SK-N-SH (cell line): ENCODE measurements at regions not wholly inside any gene's neighbourhood (a gene's known extent, or its start where the extent isn't known, plus 50 kb on each side); places are given as distances from the start of the nearest gene placed in this dataset.

ENCODE experiments used
- CTCF ChIA-PET: fragments of 300-600, 350-600 bp; formaldehyde crosslinking; extraction: SDS; loops from one replicate; lab custom pipeline; 2021; lab: Yijun Ruan, JAX
- POLR2A ChIA-PET: fragments of 350-600 bp; sonication (Branson Sonifier 250); formaldehyde crosslinking; extraction: SDS; loops from one replicate; lab custom pipeline; 2020; ENCODE audit warnings: antibody characterized with exemption, inconsistent platforms; lab: Yijun Ruan, JAX
- DNase-seq: peaks from one replicate; pipeline ENCODE4 v3.0.0; 2012
- H2AFZ ChIP-seq: fragments of 200-600 bp; sonication (generic); 2 replicates; pipeline ENCODE4 v1.8.1; 2016; ENCODE audit warnings: antibody characterized with exemption, mild to moderate bottlenecking, low read depth
- H3F3A ChIP-seq: fragments of 200-600 bp; sonication (generic); replicated peaks from 2 replicates; pipeline ENCODE3; 2016; ENCODE audit warnings: antibody characterized with exemption, mild to moderate bottlenecking; ENCODE audit not compliant: insufficient read depth
- H3K27ac ChIP-seq, 2 experiments: fragments of 200-500 bp in 1 of 2; fragments of 200-600 bp in 1 of 2; sonication (Bioruptor generic) in 1 of 2; sonication (generic), shearing (Covaris generic) in 1 of 2; 2 replicates each; pipeline versions ENCODE4 v1.5.1 to v1.6.1; 2014 to 2016; ENCODE audit warnings: low read depth in 2 of 2, inconsistent platforms in 1 of 2, low read length in 1 of 2, mild to moderate bottlenecking in 1 of 2, mixed read lengths in 1 of 2
- H3K27me3 ChIP-seq: fragments of 200-600 bp; sonication (generic), shearing (Covaris generic); 2 replicates; pipeline ENCODE4 v1.6.1; 2016; ENCODE audit warnings: mixed run types; ENCODE audit not compliant: insufficient read depth
- H3K36me3 ChIP-seq, 2 experiments: fragments of 200-500 bp in 1 of 2; fragments of 200-600 bp in 1 of 2; sonication (Bioruptor generic) in 1 of 2; sonication (generic) in 1 of 2; replicated peaks in 1 of 2; 2 replicates each; pipeline versions ENCODE3 to v1.5.1; 2014 to 2016; ENCODE audit warnings: low read length in 1 of 2, mild to moderate bottlenecking in 1 of 2; ENCODE audit not compliant: insufficient read depth in 2 of 2, control insufficient read depth in 1 of 2
- H3K4me1 ChIP-seq, 2 experiments: fragments of 200-500 bp in 1 of 2; fragments of 200-600 bp in 1 of 2; sonication (Bioruptor generic) in 1 of 2; sonication (generic), shearing (Covaris generic) in 1 of 2; 2 replicates each; pipeline versions ENCODE4 v1.5.1 to v1.6.1; 2014 to 2016; ENCODE audit warnings: low read depth in 1 of 2, low read length in 1 of 2, mixed run types in 1 of 2; ENCODE audit not compliant: insufficient read depth in 2 of 2, control insufficient read depth in 1 of 2
- H3K4me2 ChIP-seq: fragments of 200-600 bp; sonication (generic), shearing (Covaris generic); 2 replicates; pipeline ENCODE4 v1.6.1; 2017; ENCODE audit warnings: mixed run types
- H3K4me3 ChIP-seq, 2 experiments: fragments of 200-500 bp in 1 of 2; fragments of 200-600 bp in 1 of 2; sonication (Bioruptor generic) in 1 of 2; sonication (generic), shearing (Covaris generic) in 1 of 2; 2 replicates each; pipeline versions ENCODE4 v1.5.1 to v1.8.1; 2014 to 2016; ENCODE audit warnings: low read depth in 2 of 2, inconsistent platforms in 1 of 2, low read length in 1 of 2, mild to moderate bottlenecking in 1 of 2, mixed read lengths in 1 of 2, moderate library complexity in 1 of 2
- H3K79me2 ChIP-seq: fragments of 200-600 bp; sonication (generic); 2 replicates; pipeline ENCODE4 v1.8.1; 2017; ENCODE audit warnings: mild to moderate bottlenecking; ENCODE audit not compliant: insufficient read depth
- H3K9ac ChIP-seq: fragments of 200-600 bp; sonication (generic); 2 replicates; pipeline ENCODE4 v1.6.1; 2017; ENCODE audit warnings: mixed run types
- H3K9me2 ChIP-seq: fragments of 200-600 bp; sonication (generic); 2 replicates; pipeline ENCODE4 v1.6.1; 2017; ENCODE audit warnings: mixed run types
- H3K9me3 ChIP-seq: fragments of 200-600 bp; sonication (generic); 2 replicates; pipeline ENCODE4 v1.6.1; 2017; ENCODE audit warnings: mixed run types, mild to moderate bottlenecking, moderate library complexity
- H4K20me1 ChIP-seq: fragments of 200-600 bp; sonication (generic); 2 replicates; pipeline ENCODE4 v1.6.1; 2017; ENCODE audit warnings: mild to moderate bottlenecking, mixed run types; ENCODE audit not compliant: insufficient read depth
- CHD2 ChIP-seq: fragments of 150-350 bp; IDR thresholded peaks from 2 replicates; pipeline ENCODE4 v1.6.1; 2018; ENCODE audit warnings: low read length; ENCODE audit not compliant: partially characterized antibody
- JUND ChIP-seq: IDR thresholded peaks from 2 replicates; pipeline ENCODE4 v1.4.0; 2012
- MEF2A ChIP-seq: IDR thresholded peaks from 2 replicates; pipeline ENCODE4 v1.4.0; 2012; ENCODE audit warnings: low read depth, borderline replicate concordance
- NFIC ChIP-seq: IDR thresholded peaks from 2 replicates; pipeline ENCODE4 v1.4.0; 2012; ENCODE audit warnings: borderline replicate concordance
- POLR2AphosphoS5 ChIP-seq: IDR thresholded peaks from 2 replicates; pipeline ENCODE4 v1.6.1; 2012; ENCODE audit warnings: low read depth, low read length
- REST ChIP-seq: IDR thresholded peaks from 2 replicates; pipeline ENCODE4 v1.6.1; 2012; ENCODE audit warnings: mild to moderate bottlenecking, low read depth, low read length, moderate library complexity
- RFX5 ChIP-seq: IDR thresholded peaks from 2 replicates; pipeline ENCODE4 v1.6.1; 2012; ENCODE audit warnings: mild to moderate bottlenecking, improper control_type of control experiment, low read length
- TCF12 ChIP-seq: IDR thresholded peaks from 2 replicates; pipeline ENCODE4 v1.4.0; 2012
- YY1 ChIP-seq: IDR thresholded peaks from 2 replicates; pipeline ENCODE4 v1.4.0; 2012; ENCODE audit warnings: low read depth, mild to moderate bottlenecking
- WGBS: methylation state at CpG from one replicate; pipeline ENCODE4 v1.1.6; 2017; ENCODE audit warnings: low lambda C conversion rate; 5-methylcytosine and 5-hydroxymethylcytosine counted together
- TF ChIP-seq, protein P1 (sequence below): IDR thresholded peaks from 2 replicates; pipeline ENCODE4 v1.4.0; 2012; ENCODE audit warnings: low read depth, borderline replicate concordance
- TF ChIP-seq, protein P2 (sequence below): IDR thresholded peaks from 2 replicates; pipeline ENCODE4 v1.4.0; 2012; ENCODE audit warnings: low read depth, borderline replicate concordance

GRCh38 chr11:19562156-19562555, 150.5 kb upstream of the NAV2 start:
- POLR2A ChIA-PET: no interaction called here
- no peak for TF ChIP-seq JUND
- no peak for TF ChIP-seq REST
- no peak for TF ChIP-seq TCF12
- no peak for TF ChIP-seq MEF2A
- no peak for TF ChIP-seq NFIC
- no peak for TF ChIP-seq POLR2AphosphoS5
- no peak for TF ChIP-seq RFX5
- TF ChIP-seq, protein P1, sequence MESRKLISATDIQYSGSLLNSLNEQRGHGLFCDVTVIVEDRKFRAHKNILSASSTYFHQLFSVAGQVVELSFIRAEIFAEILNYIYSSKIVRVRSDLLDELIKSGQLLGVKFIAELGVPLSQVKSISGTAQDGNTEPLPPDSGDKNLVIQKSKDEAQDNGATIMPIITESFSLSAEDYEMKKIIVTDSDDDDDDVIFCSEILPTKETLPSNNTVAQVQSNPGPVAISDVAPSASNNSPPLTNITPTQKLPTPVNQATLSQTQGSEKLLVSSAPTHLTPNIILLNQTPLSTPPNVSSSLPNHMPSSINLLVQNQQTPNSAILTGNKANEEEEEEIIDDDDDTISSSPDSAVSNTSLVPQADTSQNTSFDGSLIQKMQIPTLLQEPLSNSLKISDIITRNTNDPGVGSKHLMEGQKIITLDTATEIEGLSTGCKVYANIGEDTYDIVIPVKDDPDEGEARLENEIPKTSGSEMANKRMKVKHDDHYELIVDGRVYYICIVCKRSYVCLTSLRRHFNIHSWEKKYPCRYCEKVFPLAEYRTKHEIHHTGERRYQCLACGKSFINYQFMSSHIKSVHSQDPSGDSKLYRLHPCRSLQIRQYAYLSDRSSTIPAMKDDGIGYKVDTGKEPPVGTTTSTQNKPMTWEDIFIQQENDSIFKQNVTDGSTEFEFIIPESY: no peak
- no peak for TF ChIP-seq CHD2
- TF ChIP-seq, protein P2, sequence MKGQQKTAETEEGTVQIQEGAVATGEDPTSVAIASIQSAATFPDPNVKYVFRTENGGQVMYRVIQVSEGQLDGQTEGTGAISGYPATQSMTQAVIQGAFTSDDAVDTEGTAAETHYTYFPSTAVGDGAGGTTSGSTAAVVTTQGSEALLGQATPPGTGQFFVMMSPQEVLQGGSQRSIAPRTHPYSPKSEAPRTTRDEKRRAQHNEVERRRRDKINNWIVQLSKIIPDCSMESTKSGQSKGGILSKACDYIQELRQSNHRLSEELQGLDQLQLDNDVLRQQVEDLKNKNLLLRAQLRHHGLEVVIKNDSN: no peak
- CTCF ChIA-PET: interaction anchor here (1.1 to 9.0 kb wide), 10 partner anchors 8 to 342 kb away, joined by 3 to 131 read pairs (median 26); partner anchors contain the start of gene NAV2

DNA sequence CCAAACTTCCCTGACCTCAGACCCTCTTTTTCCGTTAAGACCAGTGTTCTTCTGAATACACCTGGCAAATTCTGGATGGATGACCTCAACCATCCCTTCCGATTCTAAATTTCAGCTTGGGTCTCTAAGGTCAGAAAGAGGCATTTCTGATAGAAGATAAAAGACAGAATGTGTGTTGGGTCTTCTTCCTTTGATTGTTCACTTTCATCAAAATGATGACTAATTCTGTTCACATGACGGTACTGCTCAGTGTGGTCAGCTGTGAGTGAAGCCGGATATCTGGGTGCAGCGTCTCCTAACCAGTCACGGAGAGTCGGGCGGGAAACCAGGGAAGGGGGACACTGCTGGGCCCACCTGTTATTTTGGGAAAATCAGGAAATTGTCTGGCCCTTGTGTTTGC, 151.6 kb upstream of the NAV2 start:
- Histone ChIP-seq H3K27ac (peak overlapping the region in 1 of 2 experiments; percentile 96; a peak in 2 of 4 replicates), H3K36me3 (no peaks in the 10 kb centered on the region), H2AFZ (no peak overlapping the region), H3K9ac (no peak overlapping the region), H3K4me2 (no peak overlapping the region), H3F3A (peaks cover 10% of the 10 kb centered on the region), H3K79me2 (no peaks in the 10 kb centered on the region), H3K4me1 (peaks cover 0 to 64% of the 10 kb centered on the region in 2 experiments; a peak in 2 of 4 replicates), H3K9me3 (no peaks in the 10 kb centered on the region), H3K4me3 (no peak overlapping the region), H4K20me1 (no peaks in the 10 kb centered on the region), H3K9me2 (0 out of 2 replicates have a peak, but pooled peaks cover 4% of the 10 kb centered on the region), H3K27me3 (no peaks in the 10 kb centered on the region)
- ChIA-PET POLR2A (interaction anchor here (1.8 to 2.3 kb wide), 4 partner anchors 153 to 181 kb away, joined by 9 to 13 read pairs (median 10); no protein-coding TSS in a partner anchor), CTCF (interaction anchor here (0.9 to 19.9 kb wide), 15 partner anchors 16 to 550 kb away, joined by 3 to 328 read pairs (median 5); partner anchors contain the start of gene NAV2)
- TF ChIP-seq, protein P2: peak; percentile 36; the same call in 1 of the 2 replicates
- TF ChIP-seq YY1: no peak
- WGBS: 82% methylated on average over 8 of the region's 8 CpGs
- DNase-seq: no peak

More at GRCh38 chr11:19562156-19562555, 150.5 kb upstream of the NAV2 start:
- WGBS: 89% methylated on average over 4 of the region's 4 CpGs
- no peak overlapping the region for H3K4me3 ChIP-seq
- H4K20me1 ChIP-seq: no peaks in the 10 kb centered on the region
- H3K27ac ChIP-seq: no peak overlapping the region; a peak in 1 of 4 replicates
- no peak for DNase-seq
- H3K79me2 ChIP-seq: no peaks in the 10 kb centered on the region
- H3K4me2 ChIP-seq: no peak overlapping the region
- no peaks in the 10 kb centered on the region for H3K9me3 ChIP-seq
- H3K36me3 ChIP-seq: no peaks in the 10 kb centered on the region
- peaks cover 6% of the 10 kb centered on the region for H3F3A ChIP-seq
- peaks cover 0 to 67% of the 10 kb centered on the region in 2 experiments; a peak in 2 of 4 replicates for H3K4me1 ChIP-seq
- H3K9me2 ChIP-seq: no peaks in the 10 kb centered on the region
- no peak overlapping the region for H3K9ac ChIP-seq
- H2AFZ ChIP-seq: no peak overlapping the region
- H3K27me3 ChIP-seq: no peaks in the 10 kb centered on the region
